GM12875 (cell line): ENCODE measurements at regions not wholly inside any gene's neighbourhood (a gene's known extent, or its start where the extent isn't known, plus 50 kb on each side); places are given as distances from the start of the nearest gene placed in this dataset.

Experiments
- H3K4me3 ChIP-seq: one replicate; pipeline ENCODE4 v1.5.1; 2011; ENCODE audit warnings: low read depth, low read length, control low read depth
- CTCF ChIP-seq: IDR thresholded peaks from 2 replicates; pipeline ENCODE4 v1.5.1; 2011; ENCODE audit warnings: low read depth, mild to moderate bottlenecking, control low read depth, inconsistent platforms, low read length, moderate library complexity, borderline replicate concordance; ENCODE audit not compliant: insufficient read depth

GRCh38 chr11:80592546-80592945, 1151.7 kb upstream of the TENM4 start:
- no peak for TF ChIP-seq CTCF
- no peak overlapping the region for H3K4me3 ChIP-seq

- no peak overlapping the region for H3K4me3 ChIP-seq
- no peak for TF ChIP-seq CTCF
These were observed 1147.1 kb upstream of the TENM4 start for GRCh38 chr11:80587906-80588305.

GRCh38 chr11:80586464-80586863, 1145.6 kb upstream of the TENM4 start:
- TF ChIP-seq CTCF: no peak
- no peak overlapping the region for H3K4me3 ChIP-seq

GRCh38 chr11:80584661-80585060, 1143.8 kb upstream of the TENM4 start:
- no peak for TF ChIP-seq CTCF
- no peak overlapping the region for H3K4me3 ChIP-seq

GRCh38 chr11:80569832-80570231, 1129.0 kb upstream of the TENM4 start:
- no peak overlapping the region for H3K4me3 ChIP-seq
- TF ChIP-seq CTCF: no peak

GRCh38 chr11:80565231-80565630, 1124.4 kb upstream of the TENM4 start:
- no peak overlapping the region for H3K4me3 ChIP-seq
- TF ChIP-seq CTCF: no peak

GRCh38 chr11:80562523-80563125, 1121.8 kb upstream of the TENM4 start:
- TF ChIP-seq CTCF: no peak
- H3K4me3 ChIP-seq: no peak overlapping the region
